OCI-LY1 (cell line): ENCODE measurements at regions not wholly inside any gene's neighbourhood (a gene's known extent, or its start where the extent isn't known, plus 50 kb on each side); places are given as distances from the start of the nearest gene placed in this dataset.

Experiments
- H2AFZ ChIP-seq: fragments of 200-600 bp; sonication (generic), shearing (Covaris generic); 2 replicates; pipeline ENCODE4 v1.6.0; 2014; ENCODE audit warnings: antibody characterized with exemption, mild to moderate bottlenecking, low read length
- H3F3A ChIP-seq: fragments of 200-600 bp; sonication (generic), shearing (Covaris generic); 2 replicates; pipeline ENCODE4 v1.6.0; 2014; ENCODE audit warnings: mild to moderate bottlenecking, antibody characterized with exemption, low read length, moderate library complexity; ENCODE audit not compliant: insufficient read depth
- H3K27ac ChIP-seq: fragments of 200-600 bp; sonication (generic); 2 replicates; pipeline ENCODE4 v1.5.1; 2014; ENCODE audit warnings: low read length, mixed run types, mild to moderate bottlenecking, low read depth; ENCODE audit not compliant: poor library complexity, severe bottlenecking
- H3K27me3 ChIP-seq: fragments of 200-600 bp; sonication (generic); 2 replicates; pipeline ENCODE4 v1.6.0; 2014; ENCODE audit warnings: antibody characterized with exemption, mild to moderate bottlenecking, low read length, moderate library complexity; ENCODE audit not compliant: insufficient read depth
- H3K36me3 ChIP-seq: fragments of 200-600 bp; sonication (generic); 2 replicates; pipeline ENCODE4 v1.6.1; 2014; ENCODE audit warnings: mild to moderate bottlenecking, antibody characterized with exemption, low read length, moderate library complexity, mixed read lengths; ENCODE audit not compliant: insufficient read depth
- H3K4me1 ChIP-seq: fragments of 200-600 bp; sonication (generic); 2 replicates; pipeline ENCODE4 v1.5.1; 2014; ENCODE audit warnings: mild to moderate bottlenecking, low read length, moderate library complexity; ENCODE audit not compliant: insufficient read depth, severe bottlenecking
- H3K4me2 ChIP-seq: fragments of 200-600 bp; sonication (generic), shearing (Covaris generic); 2 replicates; pipeline ENCODE4 v1.6.1; 2014; ENCODE audit warnings: low read length
- H3K4me3 ChIP-seq: fragments of 200-600 bp; sonication (generic); 2 replicates; pipeline ENCODE4 v1.5.1; 2014; ENCODE audit warnings: low read length, low read depth, mild to moderate bottlenecking, mixed read lengths; ENCODE audit not compliant: poor library complexity, severe bottlenecking
- H3K79me2 ChIP-seq: fragments of 200-600 bp; shearing (Covaris generic); 2 replicates; pipeline ENCODE4 v1.6.1; 2016; ENCODE audit warnings: mixed run types, low read length, mixed read lengths; ENCODE audit not compliant: insufficient read depth
- H3K9ac ChIP-seq: fragments of 200-600 bp; sonication (generic), shearing (Covaris generic); 2 replicates; pipeline ENCODE4 v1.6.1; 2014; ENCODE audit warnings: mild to moderate bottlenecking, low read length, mixed read lengths
- H3K9me2 ChIP-seq: fragments of 200-600 bp; sonication (generic), shearing (Covaris generic); 2 replicates; pipeline ENCODE4 v1.6.1; 2014; ENCODE audit warnings: low read depth, mild to moderate bottlenecking, low read length, mixed read lengths
- H3K9me3 ChIP-seq: fragments of 200-600 bp; shearing (Covaris generic); 2 replicates; pipeline ENCODE4 v1.6.1; 2014; ENCODE audit warnings: low read length, mixed read lengths
- H4K20me1 ChIP-seq: fragments of 200-600 bp; sonication (generic), shearing (Covaris generic); 2 replicates; pipeline ENCODE4 v1.6.0; 2016; ENCODE audit warnings: mild to moderate bottlenecking, low read length; ENCODE audit not compliant: insufficient read depth
- CTCF ChIP-seq: fragments of 200-600 bp; sonication (generic), shearing (Covaris generic); IDR thresholded peaks from 2 replicates; pipeline ENCODE4 v1.5.1; 2017; ENCODE audit warnings: mild to moderate bottlenecking, antibody characterized with exemption, low read length, moderate library complexity, mixed read lengths
- EZH2 ChIP-seq: fragments of 200-600 bp; sonication (generic), shearing (Covaris generic); IDR thresholded peaks from 2 replicates; pipeline ENCODE4 v1.8.0; 2017; ENCODE audit warnings: borderline replicate concordance, mixed run types, mild to moderate bottlenecking, antibody characterized with exemption, low read length, moderate library complexity, mixed read lengths

GRCh38 chr3:90095811-90096210 is 988.4 kb downstream of the EPHA3 start:
- Histone ChIP-seq H3K4me2 (no peak overlapping the region), H3K79me2 (no peaks in the 10 kb centered on the region; the same call in 1 of the 2 replicates), H3K4me1 (no peaks in the 10 kb centered on the region), H3F3A (no peaks in the 10 kb centered on the region), H3K9me2 (no peaks in the 10 kb centered on the region), H3K27me3 (no peaks in the 10 kb centered on the region), H3K36me3 (no peaks in the 10 kb centered on the region), H3K4me3 (no peak overlapping the region), H2AFZ (no peak overlapping the region), H4K20me1 (no peaks in the 10 kb centered on the region), H3K9me3 (no peaks in the 10 kb centered on the region), H3K27ac (no peak overlapping the region), H3K9ac (no peak overlapping the region)
- TF ChIP-seq CTCF = no peak
- TF ChIP-seq EZH2 = no peak

DNA sequence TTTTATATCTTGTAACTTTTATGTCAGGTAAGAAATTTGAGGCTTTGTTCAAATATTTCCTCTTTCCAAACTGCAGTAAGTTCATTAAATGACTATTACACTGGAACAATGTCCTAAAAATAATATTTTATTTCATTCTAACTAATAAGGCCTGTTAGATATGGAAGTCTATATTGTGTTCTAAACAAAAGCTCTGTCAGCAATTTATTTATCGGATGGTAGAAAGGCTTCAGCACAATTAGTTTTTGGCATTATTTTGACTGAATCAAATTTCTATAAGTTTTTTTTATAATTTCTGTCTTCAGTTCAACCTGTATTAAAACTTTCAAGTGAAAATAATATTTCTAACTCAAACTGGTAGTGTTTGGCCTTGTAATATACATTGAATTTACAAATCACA is 992.1 kb downstream of the EPHA3 start:
- no peak overlapping the region for H3K4me2 ChIP-seq
- H3F3A ChIP-seq = no peaks in the 10 kb centered on the region
- H3K9me3 ChIP-seq = no peaks in the 10 kb centered on the region
- no peaks in the 10 kb centered on the region for H3K36me3 ChIP-seq
- TF ChIP-seq CTCF (no peak), EZH2 (no peak)
- no peak overlapping the region for H3K9ac ChIP-seq
- H3K27me3 ChIP-seq = no peaks in the 10 kb centered on the region
- no peaks in the 10 kb centered on the region for H4K20me1 ChIP-seq
- H3K79me2 ChIP-seq = no peaks in the 10 kb centered on the region
- H2AFZ ChIP-seq = no peak overlapping the region
- H3K9me2 ChIP-seq = no peaks in the 10 kb centered on the region
- H3K4me3 ChIP-seq = no peak overlapping the region
- H3K4me1 ChIP-seq = no peaks in the 10 kb centered on the region
- H3K27ac ChIP-seq = no peak overlapping the region

- H3K9ac ChIP-seq = no peak overlapping the region
- H3F3A ChIP-seq = no peaks in the 10 kb centered on the region
- H3K4me1 ChIP-seq = no peaks in the 10 kb centered on the region
- H4K20me1 ChIP-seq = no peaks in the 10 kb centered on the region
- H3K79me2 ChIP-seq = no peaks in the 10 kb centered on the region
- H3K9me3 ChIP-seq = no peaks in the 10 kb centered on the region
- H3K4me3 ChIP-seq = no peak overlapping the region
- H3K27me3 ChIP-seq = no peaks in the 10 kb centered on the region
- H3K27ac ChIP-seq = no peak overlapping the region
- no peaks in the 10 kb centered on the region for H3K36me3 ChIP-seq
- no peaks in the 10 kb centered on the region for H3K9me2 ChIP-seq
- H2AFZ ChIP-seq = no peak overlapping the region
- no peak overlapping the region for H3K4me2 ChIP-seq
- TF ChIP-seq CTCF (no peak), EZH2 (no peak)
Measured at GRCh38 chr3:90102146-90102545, 994.7 kb downstream of the EPHA3 start.
